T-helper 1 cell treated with Interleukin-12 subunit alpha and Interleukin-12 subunit beta and Interleukin-4 antibody, amounts not matched to agents 30 ng/mL and 1 ng/mL, for 36 hours (primary cell): ENCODE measurements at regions not wholly inside any gene's neighbourhood (a gene's known extent, or its start where the extent isn't known, plus 50 kb on each side); places are given as distances from the start of the nearest gene placed in this dataset.

ENCODE experiments used
- intact Hi-C: fragments of 100-400 bp; cut with micrococcal nuclease; formaldehyde crosslinking; loops from one replicate; pipeline ENCODE4 v1.15.1; 2024

GRCh38 chr4:62399242-62399641 is 1199.1 kb downstream of the ADGRL3 start:
- intact Hi-C loops: no loop called here

- intact Hi-C loops: no loop called here
These were observed 1198.2 kb downstream of the ADGRL3 start for GRCh38 chr4:62398318-62398717.

- intact Hi-C loops: loop anchor here (1.0 kb wide), 1 partner anchor 29 kb away; no protein-coding TSS in a partner anchor
These were observed 1194.6 kb downstream of the ADGRL3 start for GRCh38 chr4:62394766-62395165.

GRCh38 chr4:62387808-62388207 is 1187.7 kb downstream of the ADGRL3 start:
- intact Hi-C loops: no loop called here

GRCh38 chr4:62377700-62378099 is 1177.6 kb downstream of the ADGRL3 start:
- intact Hi-C loops: no loop called here

GRCh38 chr4:62377245-62377644 is 1177.1 kb downstream of the ADGRL3 start:
- intact Hi-C loops: no loop called here

GRCh38 chr4:62366939-62367338 is 1166.8 kb downstream of the ADGRL3 start:
- intact Hi-C loops: no loop called here

- intact Hi-C loops: no loop called here
These were observed 1160.0 kb downstream of the ADGRL3 start for GRCh38 chr4:62360156-62360545.

GRCh38 chr4:62359441-62360155 is 1159.5 kb downstream of the ADGRL3 start:
- intact Hi-C loops: no loop called here

GRCh38 chr4:62344915-62345314 is 1144.8 kb downstream of the ADGRL3 start:
- intact Hi-C loops: no loop called here

GRCh38 chr4:62344474-62344873 is 1144.3 kb downstream of the ADGRL3 start:
- intact Hi-C loops: no loop called here

GRCh38 chr4:62342346-62342745 is 1142.2 kb downstream of the ADGRL3 start:
- intact Hi-C loops: no loop called here

- intact Hi-C loops: loop anchor here (5.0 kb wide), 1 partner anchor 1439 kb away; no protein-coding TSS in a partner anchor
These were observed 1128.4 kb downstream of the ADGRL3 start for GRCh38 chr4:62328526-62328925.

- intact Hi-C loops: loop anchor here (5.0 kb wide), 1 partner anchor 1440 kb away; no protein-coding TSS in a partner anchor
These were observed 1127.6 kb downstream of the ADGRL3 start for GRCh38 chr4:62327612-62328297.

- intact Hi-C loops: no loop called here
These were observed 1124.1 kb downstream of the ADGRL3 start for GRCh38 chr4:62324215-62324614.

- intact Hi-C loops: no loop called here
These were observed 1120.5 kb downstream of the ADGRL3 start for GRCh38 chr4:62320612-62321011.

GRCh38 chr4:62302710-62303109 is 1102.6 kb downstream of the ADGRL3 start:
- intact Hi-C loops: no loop called here

- intact Hi-C loops: no loop called here
These were observed 1101.4 kb downstream of the ADGRL3 start for GRCh38 chr4:62301500-62301899.

- intact Hi-C loops: no loop called here
These were observed 1093.4 kb downstream of the ADGRL3 start for GRCh38 chr4:62293551-62293950.

GRCh38 chr4:62292911-62293310 is 1092.8 kb downstream of the ADGRL3 start:
- intact Hi-C loops: no loop called here

GRCh38 chr4:62288808-62289541 is 1088.8 kb downstream of the ADGRL3 start:
- intact Hi-C loops: no loop called here

- intact Hi-C loops: no loop called here
These were observed 1084.9 kb downstream of the ADGRL3 start for GRCh38 chr4:62285026-62285425.
